TTC549 (cell line): ENCODE measurements at regions not wholly inside any gene's neighbourhood (a gene's known extent, or its start where the extent isn't known, plus 50 kb on each side); places are given as distances from the start of the nearest gene placed in this dataset.
"Not testable (repeated sequence)": the region's sequence is repeated elsewhere in the genome, so short reads cannot be mapped to it uniquely, and the experiment has no call there.

ENCODE experiments used
- FAIRE-seq: peaks from 2 replicates; lab custom pipeline; 2012; peaks lifted over from hg19 to GRCh38; lab: Jason Lieb, UNC

DNA sequence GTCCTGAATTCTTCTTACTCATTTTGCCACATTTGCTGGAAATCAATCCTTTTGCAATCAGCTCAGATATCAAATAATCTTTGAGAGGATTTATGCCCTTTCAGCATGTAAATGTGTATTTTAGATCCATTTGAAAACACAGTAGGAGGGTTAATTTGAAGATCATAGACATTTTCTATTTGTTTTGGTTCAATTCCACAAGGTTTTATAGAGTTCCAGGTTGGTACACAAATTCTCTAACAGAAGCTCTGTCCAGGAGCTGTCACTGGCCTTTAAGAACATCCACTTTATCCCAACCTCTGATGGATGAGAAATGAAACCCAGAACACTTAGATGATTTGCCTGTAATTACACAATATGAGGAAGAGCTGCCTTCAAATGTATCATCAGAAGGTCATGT is 157.3 kb upstream of the CHAC2 start:
- FAIRE-seq = no peak

DNA sequence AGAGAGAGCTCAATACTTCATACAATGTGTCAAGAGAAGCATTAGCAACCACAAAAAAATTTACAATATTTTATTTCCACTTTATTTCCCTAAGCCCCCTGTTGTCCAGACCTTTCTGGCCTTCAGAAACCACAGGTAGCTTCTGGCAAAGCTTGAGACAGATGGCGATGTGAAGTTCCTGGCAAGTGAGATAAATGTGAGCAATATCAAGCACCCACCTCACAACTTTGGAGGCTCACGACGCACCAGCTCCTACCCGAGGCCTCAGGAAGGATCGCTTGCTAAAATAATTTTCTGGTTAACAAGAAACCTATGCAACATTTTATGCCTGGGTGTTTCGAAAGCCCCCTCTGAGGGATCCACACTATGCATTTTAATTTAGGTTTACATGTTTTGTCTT is 158.1 kb upstream of the CHAC2 start:
- FAIRE-seq = no peak

DNA sequence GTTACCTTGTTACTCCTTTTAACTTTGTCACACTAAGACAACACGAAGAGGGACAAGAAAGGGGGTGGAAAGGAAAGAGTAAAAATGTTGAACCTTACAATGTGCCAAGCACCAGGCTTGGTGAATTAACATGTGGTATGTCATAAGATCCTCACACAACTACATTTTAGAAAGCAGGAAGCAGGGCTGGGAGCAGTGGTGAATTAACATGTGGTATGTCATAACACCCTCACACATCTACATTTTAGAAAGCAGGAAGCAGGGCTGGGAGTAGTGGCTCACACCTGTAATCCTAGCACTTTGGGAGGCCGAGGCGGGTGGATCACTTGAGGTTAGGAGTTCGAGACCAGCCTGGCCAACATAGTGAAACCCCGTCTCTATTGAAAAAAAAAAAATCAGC is 159.3 kb upstream of the CHAC2 start:
- no peak for FAIRE-seq

DNA sequence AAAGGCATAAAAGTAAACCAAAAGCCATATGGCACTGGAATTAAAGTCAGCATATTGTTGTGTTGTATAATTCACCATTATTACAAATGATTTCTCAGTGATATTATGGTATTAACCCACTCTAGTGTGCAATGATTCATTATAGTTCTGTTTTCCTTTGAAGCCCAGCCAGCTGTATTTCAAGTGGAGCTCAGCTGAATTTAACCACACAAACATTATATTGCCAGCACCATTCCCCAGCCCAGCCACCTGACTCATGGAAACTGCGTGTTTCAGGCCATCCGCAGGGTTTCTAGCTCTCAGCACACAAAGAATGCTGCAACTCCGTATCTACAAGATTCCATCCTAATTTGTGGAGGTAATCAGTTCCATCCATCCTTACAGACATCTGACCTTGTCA is 166.8 kb upstream of the CHAC2 start:
- FAIRE-seq = no peak

DNA sequence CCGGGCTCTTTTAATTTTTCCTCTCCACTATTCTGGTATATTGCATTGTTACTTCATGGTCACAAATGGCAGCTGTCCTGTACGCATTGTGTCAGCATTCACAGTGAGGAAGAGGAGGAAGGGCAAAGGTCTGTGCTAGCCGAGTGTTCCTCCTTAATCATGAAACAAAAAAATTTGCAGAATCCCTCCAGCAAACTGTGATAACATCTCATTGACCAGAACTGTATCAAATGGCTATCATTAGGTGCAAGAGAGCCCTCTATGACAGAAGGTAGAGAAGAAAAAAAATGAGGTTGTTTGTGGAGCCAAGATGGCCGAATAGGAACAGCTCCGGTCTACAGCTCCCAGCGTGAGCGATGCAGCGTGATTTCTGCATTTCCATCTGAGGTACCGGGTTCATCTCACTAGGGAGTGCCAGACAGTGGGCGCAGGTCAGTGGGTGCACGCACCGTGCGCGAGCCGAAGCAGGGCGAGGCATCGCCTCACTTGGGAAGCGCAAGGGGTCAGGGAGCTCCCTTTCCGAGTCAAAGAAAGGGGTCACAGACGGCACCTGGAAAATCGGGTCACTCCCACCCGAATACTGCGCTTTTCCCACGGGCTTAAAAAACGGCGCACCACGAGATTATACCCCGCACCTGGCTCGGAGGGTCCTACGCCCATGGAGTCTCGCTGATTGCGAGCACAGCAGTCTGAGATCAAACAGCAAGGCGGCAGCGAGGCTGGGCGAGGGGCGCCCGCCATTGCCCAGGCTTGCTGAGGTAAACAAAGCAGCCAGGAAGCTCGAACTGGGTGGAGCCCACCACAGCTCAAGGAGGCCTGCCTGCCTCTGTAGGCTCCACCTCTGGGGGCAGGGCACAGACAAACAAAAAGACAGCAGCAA is 180.6 kb upstream of the CHAC2 start:
- FAIRE-seq = not testable (repeated sequence)

DNA sequence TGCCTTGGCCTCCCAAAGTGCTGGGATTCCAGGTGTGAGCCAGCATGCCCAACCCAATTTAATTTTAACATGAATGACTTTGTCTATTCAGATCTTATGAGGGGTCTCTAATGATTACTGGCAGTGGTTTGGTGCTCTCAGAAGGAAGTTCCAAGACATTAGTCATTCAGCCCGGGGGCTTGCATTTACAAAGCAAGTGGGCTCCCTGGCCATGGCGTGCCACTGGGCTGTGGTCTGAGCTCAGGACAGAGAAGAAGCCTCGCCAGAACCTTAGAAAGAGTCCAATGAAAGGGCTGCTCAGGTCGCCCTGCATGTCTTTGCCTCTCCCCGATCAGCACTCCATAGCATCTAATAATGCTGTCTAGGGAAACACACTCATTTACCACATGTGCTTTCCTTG is 182.6 kb upstream of the CHAC2 start:
- FAIRE-seq = no peak

DNA sequence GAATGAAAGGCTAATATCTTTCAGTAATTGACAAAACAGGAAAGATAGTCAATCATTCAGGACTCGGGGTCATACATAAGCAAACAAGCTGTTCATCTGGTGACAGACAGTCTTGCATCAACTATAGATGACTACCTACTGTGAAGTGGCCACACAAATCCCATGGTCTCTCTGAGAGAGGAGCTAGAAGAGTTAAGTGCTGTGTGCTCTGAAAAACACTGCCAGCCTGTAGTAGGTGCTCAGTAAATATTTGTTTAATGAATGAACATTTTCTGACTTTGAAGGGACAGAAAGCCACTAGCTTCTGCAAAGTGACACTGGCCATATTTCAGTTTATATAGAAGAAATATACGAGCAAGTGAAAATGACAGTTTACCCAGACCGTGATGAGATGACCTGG is 184.0 kb upstream of the CHAC2 start:
- FAIRE-seq = no peak

DNA sequence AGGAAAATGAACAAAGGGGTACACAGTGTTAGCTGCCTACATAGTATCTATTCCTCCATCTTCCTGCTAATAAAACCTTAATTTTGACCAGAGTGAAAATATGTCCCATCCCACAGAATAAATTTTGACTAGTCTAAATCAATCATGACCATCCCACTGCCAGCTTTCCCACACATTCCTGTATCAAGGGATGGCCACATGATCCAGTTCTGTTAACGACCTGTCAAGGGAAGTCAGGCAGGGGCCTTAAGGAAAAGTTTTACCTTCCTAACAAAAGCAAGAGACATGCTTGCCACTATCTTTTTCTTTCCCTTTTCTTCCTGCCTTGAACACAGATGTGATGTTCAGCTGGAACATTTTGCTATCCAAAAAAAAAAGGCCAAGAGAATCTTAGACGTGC is 185.0 kb upstream of the CHAC2 start:
- no peak for FAIRE-seq

DNA sequence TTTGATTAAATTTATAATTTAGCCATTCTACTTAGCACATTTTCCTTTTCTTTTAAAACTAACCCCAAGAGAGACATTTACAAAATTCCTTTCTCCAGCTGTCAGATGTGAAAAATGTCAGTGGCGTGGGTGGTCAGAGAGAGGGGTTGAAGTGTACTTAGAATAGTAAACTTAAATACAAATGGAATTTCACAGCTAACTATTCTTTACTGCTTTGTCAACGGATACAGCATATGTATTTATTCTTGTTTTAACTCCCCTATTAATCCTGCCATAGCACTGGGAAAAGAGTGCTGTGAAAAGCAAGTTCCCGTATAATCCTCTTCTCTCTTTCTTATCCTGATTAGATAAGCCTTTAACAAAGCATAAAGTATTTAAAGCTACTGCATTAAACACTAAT is 191.4 kb upstream of the CHAC2 start:
- FAIRE-seq = no peak

DNA sequence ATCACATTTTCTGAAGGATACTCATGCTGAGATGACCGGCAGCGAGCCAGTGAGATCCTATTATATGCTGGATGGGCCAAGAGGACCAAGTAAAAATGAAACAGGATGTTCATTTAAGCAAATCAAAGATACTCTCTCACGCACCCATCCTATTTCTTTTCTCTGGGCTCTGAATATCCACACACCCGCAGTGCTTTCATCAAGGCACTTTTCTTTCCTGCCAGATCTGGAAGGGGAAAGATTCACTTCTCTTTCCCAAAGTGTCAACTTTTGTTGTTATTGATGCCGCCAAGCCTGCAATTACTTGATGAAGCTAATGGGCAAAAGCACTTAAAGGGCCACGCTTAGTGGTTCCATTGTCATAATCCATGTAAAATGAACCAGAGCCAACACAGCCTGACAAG is 191.9 kb upstream of the CHAC2 start:
- no peak for FAIRE-seq

DNA sequence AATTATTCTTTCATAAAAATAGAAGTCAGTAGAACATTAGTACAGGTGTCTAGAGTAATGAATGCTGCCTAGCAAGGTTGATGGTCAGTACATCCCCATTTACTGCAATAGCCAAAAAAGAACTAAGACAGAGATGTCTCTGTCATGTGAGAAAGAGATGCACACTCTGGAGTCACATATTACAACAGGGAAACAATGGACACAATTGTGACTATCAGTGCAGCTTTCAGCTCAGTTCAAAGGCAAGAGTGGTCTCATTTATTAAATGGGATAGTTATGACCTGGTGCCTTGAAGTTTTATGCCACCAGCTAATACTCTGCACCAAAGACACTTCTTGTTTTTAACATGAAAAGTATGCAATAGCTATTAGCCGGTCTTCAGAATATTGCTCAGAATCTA is 194.9 kb upstream of the CHAC2 start:
- FAIRE-seq = no peak

DNA sequence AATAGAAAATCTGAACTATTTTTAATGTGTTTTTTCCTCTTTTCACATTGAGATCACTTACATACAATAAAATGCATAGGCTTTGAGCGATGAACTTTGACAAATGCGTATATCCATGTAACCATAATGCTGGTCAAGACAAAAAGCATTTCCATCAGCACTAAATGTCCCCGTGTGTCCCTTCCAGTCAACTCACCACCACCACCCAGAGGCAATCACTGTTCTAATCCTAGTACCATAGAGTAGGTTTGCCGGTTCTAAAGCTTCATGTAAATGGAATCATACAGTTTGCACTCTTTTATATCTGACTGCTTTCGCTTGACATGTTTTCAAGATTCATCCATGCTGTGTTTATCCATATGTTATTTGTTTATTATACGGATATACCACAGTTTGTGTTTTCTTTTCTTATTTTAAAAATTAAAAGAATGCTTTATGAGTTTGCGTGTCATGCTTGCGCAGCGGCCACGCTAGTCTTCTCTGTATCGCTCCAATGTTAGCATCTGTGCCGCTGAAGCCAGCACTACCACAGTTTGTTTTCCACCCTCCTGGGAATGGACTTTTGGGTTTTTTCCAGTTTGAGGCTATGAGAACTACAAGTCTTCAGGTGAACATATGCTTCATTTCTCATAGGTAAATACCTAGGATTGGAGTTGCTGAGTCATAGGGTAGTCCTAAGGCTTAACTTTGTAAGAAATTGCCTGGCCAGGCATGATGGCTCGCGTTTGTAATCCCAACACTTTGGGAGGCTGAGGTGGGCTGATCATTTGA is 197.5 kb upstream of the CHAC2 start:
- FAIRE-seq = no peak

DNA sequence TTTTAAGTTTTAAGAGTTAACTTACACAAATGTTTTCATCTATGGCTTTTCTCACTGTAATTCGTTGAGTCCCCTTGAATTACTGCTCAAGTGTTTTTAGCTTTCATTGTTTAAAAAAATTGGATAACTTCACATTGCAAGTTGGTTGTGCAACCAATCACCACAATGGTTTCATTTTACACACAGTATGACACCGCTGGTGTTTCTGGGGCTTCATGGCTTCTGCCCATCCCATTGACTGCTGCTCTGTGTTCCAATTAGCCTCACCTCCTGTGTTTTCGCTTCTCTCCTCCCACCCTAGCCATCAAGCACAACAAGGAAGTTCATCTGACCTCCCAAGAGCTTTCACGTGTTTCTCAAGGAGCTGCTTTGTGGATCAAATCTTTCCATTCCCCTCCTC is 199.1 kb upstream of the CHAC2 start:
- FAIRE-seq = no peak

DNA sequence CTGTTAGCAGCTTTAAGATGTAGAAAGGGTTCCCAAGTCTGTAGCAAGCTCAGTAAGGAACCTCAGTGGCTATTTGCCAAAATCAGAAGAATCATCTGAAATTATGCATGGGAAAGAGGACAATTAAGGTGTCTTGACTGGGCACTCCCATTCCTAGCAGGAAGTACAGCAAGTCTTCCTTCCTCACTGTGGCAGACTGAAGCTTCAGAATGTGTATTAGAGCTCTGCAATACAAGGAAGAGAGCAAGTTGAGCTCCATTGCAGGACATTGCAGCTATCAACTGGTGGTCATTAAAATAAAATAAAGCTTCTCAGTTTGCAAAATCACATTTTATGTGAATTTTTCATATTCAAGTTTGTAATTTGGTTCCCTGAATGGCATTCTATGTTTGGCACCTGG is 200.5 kb upstream of the CHAC2 start:
- no peak for FAIRE-seq

DNA sequence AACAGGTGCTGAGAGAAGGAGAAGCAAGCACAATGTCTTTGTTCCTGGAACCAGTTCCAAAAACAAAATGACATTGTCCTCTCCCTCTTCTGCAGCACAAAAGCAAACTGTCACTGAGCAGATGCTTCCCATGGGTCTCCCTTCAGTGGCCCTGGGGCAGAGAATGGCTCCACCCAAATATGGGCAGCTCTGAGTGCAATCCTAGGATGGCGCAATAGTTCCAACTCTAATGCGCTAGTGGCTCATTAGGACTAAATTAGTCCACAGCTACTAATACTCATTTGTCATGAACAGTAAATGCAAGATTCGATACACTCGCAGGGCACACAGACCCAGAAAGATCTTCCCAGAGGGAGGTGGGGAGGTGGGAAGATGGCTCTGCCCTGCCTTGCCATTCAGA is 205.2 kb upstream of the CHAC2 start:
- FAIRE-seq = no peak

DNA sequence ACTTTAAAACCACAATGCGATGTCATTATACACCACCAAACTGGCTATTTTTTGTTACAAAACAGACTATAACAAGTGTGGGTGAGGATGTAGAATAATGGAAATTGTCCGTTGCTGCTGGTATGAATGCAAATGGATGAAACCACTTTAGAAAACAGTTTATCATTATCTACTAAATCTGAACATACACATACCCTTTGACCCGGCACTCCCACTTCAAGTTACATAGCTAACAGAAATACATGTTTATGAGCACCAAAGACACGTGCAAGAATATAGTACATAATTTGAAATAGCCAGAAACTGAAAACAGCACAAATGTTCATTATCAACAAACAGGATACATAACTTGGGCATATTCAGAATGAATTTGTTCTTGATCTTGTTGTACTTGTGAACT is 206.4 kb upstream of the CHAC2 start:
- FAIRE-seq = no peak

DNA sequence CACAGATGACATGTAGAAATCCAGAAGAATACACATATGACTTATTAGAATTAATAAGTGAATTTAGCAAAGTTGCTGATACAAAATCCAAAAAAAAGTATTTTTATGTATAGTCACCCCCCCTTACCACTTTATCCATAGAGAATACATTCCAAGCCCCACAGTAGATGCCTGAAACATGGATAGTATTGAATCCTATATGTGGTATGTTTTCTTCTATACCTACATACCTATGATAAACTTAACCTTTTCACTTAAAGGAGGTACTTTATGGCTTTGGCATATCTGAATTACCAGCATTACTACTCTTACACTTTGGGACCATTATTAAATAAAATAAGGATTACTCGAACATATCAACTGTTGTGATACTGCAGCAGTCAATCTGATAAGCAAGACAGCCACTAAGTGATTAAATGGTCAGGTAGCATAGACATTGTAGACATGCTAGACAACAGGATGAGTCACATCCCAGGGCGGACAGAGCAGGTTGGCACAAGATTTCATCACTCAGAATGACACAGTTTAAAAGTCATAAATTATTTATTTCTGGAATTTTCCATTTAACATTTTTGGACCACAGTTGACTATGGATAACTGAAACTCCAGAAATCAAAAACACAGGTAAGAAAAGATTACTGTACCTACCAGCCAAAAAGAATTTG is 208.2 kb upstream of the CHAC2 start:
- FAIRE-seq = no peak

DNA sequence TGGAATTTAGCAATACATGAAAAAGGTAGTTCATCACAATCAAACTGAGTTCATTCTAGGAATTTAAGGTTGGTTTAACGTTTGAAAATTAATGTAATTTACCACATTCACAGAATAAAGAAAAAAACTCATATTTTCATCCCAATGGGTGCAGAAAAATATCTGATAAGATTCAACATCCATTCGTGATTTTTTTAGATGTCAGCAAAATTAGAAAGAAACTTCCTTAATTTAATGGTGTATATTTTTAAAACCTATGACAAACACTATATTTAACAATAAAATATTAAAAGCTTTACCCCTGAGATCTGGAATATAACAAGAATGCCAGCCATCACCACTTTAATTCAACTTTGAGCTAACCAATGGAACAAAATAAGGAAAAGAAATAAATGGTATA is 208.7 kb upstream of the CHAC2 start:
- no peak for FAIRE-seq

DNA sequence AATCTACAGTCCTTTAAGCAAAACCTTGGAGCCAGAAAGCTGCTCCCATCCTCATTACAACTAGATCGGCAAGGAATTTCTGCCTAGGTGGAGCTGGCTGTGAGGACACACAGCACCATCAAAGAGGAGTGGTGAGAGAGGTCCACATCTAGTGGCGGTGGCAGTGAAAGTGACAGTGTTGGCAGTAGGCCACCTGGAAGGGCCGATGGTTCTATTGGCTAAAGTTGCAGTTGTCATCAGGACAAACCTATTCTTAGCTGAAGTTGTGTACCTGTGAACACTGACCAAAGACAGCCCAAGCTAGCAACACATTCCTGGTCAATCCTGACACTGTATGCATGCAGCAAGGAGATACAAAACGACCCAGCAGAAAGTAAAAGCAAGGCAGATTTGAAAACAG is 218.1 kb upstream of the CHAC2 start:
- FAIRE-seq = no peak

DNA sequence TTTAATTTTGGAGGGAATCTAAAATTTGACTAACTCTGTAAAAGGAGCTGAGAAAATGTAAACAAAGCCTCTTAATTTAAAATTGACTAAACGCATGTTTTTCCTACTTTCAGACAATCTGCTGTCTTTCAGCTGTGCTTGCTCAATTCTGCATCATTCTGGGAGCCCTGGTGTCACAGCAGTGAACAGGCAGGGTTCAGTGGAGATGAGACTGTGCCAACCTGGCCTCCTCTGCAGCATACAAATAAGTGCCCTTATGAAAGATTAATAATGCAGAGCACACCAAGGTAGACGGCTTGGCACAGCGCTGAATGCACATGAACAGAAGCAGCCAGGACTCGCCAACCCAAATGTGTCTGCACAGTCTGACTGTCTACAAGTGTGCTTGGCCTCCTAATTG is 222.0 kb upstream of the CHAC2 start:
- no peak for FAIRE-seq

DNA sequence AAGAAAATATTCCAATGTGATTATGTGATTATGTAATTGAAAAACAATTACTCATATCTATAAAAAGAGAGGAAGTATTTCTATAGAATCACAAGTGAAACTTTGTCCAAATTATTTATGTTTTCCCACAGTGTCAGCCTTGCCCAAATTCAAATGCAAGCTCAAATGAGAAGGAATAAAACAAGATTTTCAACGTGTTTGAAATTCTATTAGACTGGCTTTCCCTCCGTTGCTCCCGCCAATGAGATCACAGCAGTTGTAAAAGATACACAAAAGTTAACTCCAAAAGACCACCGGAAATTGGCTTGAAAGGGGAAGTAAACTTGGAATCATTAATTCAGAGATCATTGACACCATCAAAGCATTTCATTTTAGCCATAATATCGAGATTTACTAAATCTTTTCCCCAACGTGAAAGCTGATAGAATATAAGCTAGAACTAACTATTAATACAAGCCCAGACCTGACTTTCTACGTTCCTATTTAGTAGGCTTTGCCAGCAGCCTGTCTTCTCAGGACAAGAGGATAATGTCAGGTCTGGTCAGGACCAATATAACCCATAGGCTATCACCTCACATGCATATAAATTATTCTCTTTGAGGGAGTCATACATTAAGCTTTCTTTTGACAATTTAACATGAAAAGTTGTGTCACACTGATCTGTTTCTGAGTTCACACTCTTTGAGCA is 222.6 kb upstream of the CHAC2 start:
- no peak for FAIRE-seq

DNA sequence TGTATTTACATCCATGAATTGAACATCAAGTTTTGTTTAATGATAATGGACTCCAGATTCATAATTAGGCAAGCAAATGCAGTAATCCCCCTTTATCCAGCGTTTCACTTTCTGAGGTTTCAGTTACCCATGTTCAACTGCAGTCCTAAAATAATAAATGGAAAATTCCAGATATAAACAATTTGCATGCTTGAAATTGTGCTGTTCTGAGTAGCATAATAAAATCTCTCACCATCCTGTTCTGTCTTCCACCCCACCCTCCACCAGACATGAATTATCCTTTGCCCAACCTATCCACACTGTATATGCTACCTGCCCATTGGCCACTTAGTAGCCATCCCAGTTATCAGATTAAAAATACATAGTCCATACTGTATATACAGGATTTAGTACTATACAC is 224.5 kb upstream of the CHAC2 start:
- FAIRE-seq = no peak
